ENCODE measurements at regions not wholly inside any gene's neighbourhood (a gene's known extent, or its start where the extent isn't known, plus 50 kb on each side); places are given as distances from the start of the nearest gene placed in this dataset.

DNA sequence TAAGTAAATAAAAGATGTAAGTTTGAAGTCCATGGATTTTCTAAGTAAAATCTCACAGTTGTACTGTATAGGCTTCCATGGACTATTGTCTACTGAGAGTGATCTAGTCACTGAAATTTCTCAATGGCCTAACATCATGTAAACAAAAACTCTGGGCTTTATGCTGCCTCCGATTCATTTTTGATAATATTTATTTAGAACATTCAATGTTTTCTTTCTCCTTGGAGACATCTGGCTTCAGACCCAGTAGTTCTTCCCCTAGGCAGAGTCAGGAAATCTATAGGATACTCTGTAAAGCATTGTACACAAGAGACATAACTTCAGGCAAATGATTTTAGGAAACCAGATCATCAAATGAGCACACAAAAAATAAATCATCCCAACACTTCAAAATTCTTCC is 1208.6 kb upstream of the ZEB2 start:
- DNase-seq (ENCODE audit: unreplicated experiment) = no peak
- ChIA-PET POLR2A (no interaction called here), CTCF (no interaction called here)
- Mint-ChIP-seq H3K9me3 (ENCODE audit: unreplicated experiment) (peaks cover 13% of the 10 kb centered on the region), H3K36me3 (ENCODE audit: insufficient read depth, unreplicated experiment) (no peaks in the 10 kb centered on the region), H3K27ac (ENCODE audit: low read depth, unreplicated experiment) (no peak overlapping the region), H3K4me1 (ENCODE audit: insufficient read depth, unreplicated experiment) (no peaks in the 10 kb centered on the region), H3K27me3 (ENCODE audit: insufficient read depth, unreplicated experiment) (no peaks in the 10 kb centered on the region), H3K4me3 (ENCODE audit: unreplicated experiment) (no peak overlapping the region)
- intact Hi-C loops (cut with micrococcal nuclease) = no loop called here
- no TSS peak for BruUV-seq (replicated peaks)
- TF ChIP-seq, protein P1, sequence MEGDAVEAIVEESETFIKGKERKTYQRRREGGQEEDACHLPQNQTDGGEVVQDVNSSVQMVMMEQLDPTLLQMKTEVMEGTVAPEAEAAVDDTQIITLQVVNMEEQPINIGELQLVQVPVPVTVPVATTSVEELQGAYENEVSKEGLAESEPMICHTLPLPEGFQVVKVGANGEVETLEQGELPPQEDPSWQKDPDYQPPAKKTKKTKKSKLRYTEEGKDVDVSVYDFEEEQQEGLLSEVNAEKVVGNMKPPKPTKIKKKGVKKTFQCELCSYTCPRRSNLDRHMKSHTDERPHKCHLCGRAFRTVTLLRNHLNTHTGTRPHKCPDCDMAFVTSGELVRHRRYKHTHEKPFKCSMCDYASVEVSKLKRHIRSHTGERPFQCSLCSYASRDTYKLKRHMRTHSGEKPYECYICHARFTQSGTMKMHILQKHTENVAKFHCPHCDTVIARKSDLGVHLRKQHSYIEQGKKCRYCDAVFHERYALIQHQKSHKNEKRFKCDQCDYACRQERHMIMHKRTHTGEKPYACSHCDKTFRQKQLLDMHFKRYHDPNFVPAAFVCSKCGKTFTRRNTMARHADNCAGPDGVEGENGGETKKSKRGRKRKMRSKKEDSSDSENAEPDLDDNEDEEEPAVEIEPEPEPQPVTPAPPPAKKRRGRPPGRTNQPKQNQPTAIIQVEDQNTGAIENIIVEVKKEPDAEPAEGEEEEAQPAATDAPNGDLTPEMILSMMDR (IDR thresholded peaks at IDR 0.05; ENCODE audit: unreplicated experiment) = no peak

DNA sequence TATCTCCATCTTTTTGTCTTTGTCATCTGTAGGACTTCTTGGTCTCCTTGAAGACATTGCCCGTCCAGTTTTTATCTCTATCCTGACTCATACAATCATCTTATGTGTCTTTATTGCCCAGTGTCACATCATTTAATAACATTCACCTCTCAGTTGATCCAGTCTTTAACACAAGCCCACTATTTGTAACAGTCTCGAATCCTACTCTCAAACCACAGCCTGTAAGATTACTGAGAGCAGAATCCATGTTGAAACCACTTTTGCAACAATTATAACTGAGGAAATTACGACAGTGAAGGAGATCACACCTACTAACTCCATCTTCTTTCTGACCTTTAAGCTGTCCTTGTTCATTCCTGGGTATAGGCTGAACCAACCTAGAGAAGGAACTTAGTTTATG is 1206.0 kb upstream of the ZEB2 start:
- ChIA-PET POLR2A (interaction anchor here (1.7 kb wide), 1 partner anchor 14 kb away, joined by 5 read pairs; no protein-coding TSS in a partner anchor), CTCF (no interaction called here)
- intact Hi-C loops (cut with micrococcal nuclease) = no loop called here
- no peaks in the 10 kb centered on the region for H3K27me3 Mint-ChIP-seq (ENCODE audit: insufficient read depth, unreplicated experiment)
- TF ChIP-seq, protein P1 (IDR thresholded peaks at IDR 0.05; ENCODE audit: unreplicated experiment) = no peak
- BruUV-seq (replicated peaks) = no TSS peak
- no peaks in the 10 kb centered on the region for H3K36me3 Mint-ChIP-seq (ENCODE audit: insufficient read depth, unreplicated experiment)
- H3K27ac Mint-ChIP-seq (ENCODE audit: low read depth, unreplicated experiment) = no peak overlapping the region
- DNase-seq (ENCODE audit: unreplicated experiment) = no peak
- H3K4me1 Mint-ChIP-seq (ENCODE audit: insufficient read depth, unreplicated experiment) = no peaks in the 10 kb centered on the region
- no peaks in the 10 kb centered on the region for H3K9me3 Mint-ChIP-seq (ENCODE audit: unreplicated experiment)
- no peak overlapping the region for H3K4me3 Mint-ChIP-seq (ENCODE audit: unreplicated experiment)

DNA sequence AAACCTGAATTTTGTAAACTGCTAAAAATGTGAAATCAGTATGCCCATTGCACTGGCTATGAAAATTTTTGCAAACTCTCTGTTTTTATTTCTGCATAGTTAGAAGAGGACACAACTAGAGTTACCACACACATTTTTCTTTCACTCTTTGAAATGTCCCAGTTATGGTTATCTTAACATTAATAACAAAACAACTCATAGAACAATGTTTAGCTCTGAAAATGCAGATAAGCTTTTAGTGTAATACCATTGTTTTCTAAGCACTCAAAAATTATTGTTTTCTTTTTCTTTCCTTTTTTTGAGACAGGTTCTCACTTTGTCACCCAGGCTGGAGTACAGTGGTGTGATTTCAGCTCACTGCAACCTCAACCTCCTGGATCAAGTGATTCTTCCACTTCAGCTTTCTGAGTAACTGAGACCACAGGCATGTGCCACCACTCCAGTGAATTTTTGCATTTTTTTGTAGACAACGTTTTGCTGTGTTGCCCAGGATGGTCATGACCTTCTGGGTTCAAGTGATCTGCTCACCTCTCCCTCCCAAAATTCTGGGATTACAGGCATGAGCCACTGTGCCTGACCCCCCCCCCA is 1204.5 kb upstream of the ZEB2 start:
- Mint-ChIP-seq H3K27ac (ENCODE audit: low read depth, unreplicated experiment) (no peak overlapping the region), H3K9me3 (ENCODE audit: unreplicated experiment) (no peaks in the 10 kb centered on the region), H3K4me3 (ENCODE audit: unreplicated experiment) (no peak overlapping the region), H3K4me1 (ENCODE audit: insufficient read depth, unreplicated experiment) (no peaks in the 10 kb centered on the region), H3K36me3 (ENCODE audit: insufficient read depth, unreplicated experiment) (no peaks in the 10 kb centered on the region), H3K27me3 (ENCODE audit: insufficient read depth, unreplicated experiment) (no peaks in the 10 kb centered on the region)
- POLR2A ChIA-PET = interaction anchor here (0.7 to 0.9 kb wide), 2 partner anchors 31 to 33 kb away, joined by 3 read pairs; no protein-coding TSS in a partner anchor
- CTCF ChIA-PET = interaction anchor here (0.6 to 0.7 kb wide), 3 partner anchors 970 to 1660 kb away, joined by 3 to 5 read pairs (median 4); no protein-coding TSS in a partner anchor
- DNase-seq (ENCODE audit: unreplicated experiment) = no peak
- no TSS peak for BruUV-seq (replicated peaks)
- intact Hi-C loops (cut with micrococcal nuclease) = no loop called here
- TF ChIP-seq, protein P1 (IDR thresholded peaks at IDR 0.05; ENCODE audit: unreplicated experiment) = no peak

- Mint-ChIP-seq H3K27ac (ENCODE audit: low read depth, unreplicated experiment) (no peak overlapping the region), H3K4me3 (ENCODE audit: unreplicated experiment) (no peak overlapping the region), H3K9me3 (ENCODE audit: unreplicated experiment) (no peaks in the 10 kb centered on the region), H3K27me3 (ENCODE audit: insufficient read depth, unreplicated experiment) (no peaks in the 10 kb centered on the region), H3K4me1 (ENCODE audit: insufficient read depth, unreplicated experiment) (no peaks in the 10 kb centered on the region), H3K36me3 (ENCODE audit: insufficient read depth, unreplicated experiment) (no peaks in the 10 kb centered on the region)
- BruUV-seq (replicated peaks) = no TSS peak
- ChIA-PET POLR2A (interaction anchor here (0.9 kb wide), 1 partner anchor 33 kb away, joined by 3 read pairs; no protein-coding TSS in a partner anchor), CTCF (interaction anchor here (0.6 to 0.7 kb wide), 2 partner anchors 970 to 1660 kb away, joined by 3 to 5 read pairs; no protein-coding TSS in a partner anchor)
- intact Hi-C loops (cut with micrococcal nuclease) = no loop called here
- TF ChIP-seq, protein P1 (IDR thresholded peaks at IDR 0.05; ENCODE audit: unreplicated experiment) = no peak
- DNase-seq (ENCODE audit: unreplicated experiment) = no peak
Observed at GRCh38 chr2:145723872-145724271, 1204.0 kb upstream of the ZEB2 start.

All from MCF 10A (cell line).